GM23338 (cell line): ENCODE measurements at regions not wholly inside any gene's neighbourhood (a gene's known extent, or its start where the extent isn't known, plus 50 kb on each side); places are given as distances from the start of the nearest gene placed in this dataset.

Experiments
- ATAC-seq: fragments of 200-7000 bp; cut with Tn5 transposase; 3 replicates; pipeline ENCODE4 v1.9.1; 2020
- DNase-seq: peaks from one replicate; pipeline ENCODE4 v3.0.0-alpha.2; 2015; ENCODE audit warnings: low spot score
- H2AFZ ChIP-seq: fragments of 200-600 bp; sonication (generic); 2 replicates; pipeline ENCODE4 v1.8.0; 2016; ENCODE audit warnings: antibody characterized with exemption, mild to moderate bottlenecking, moderate library complexity
- H3F3A ChIP-seq: fragments of 200-600 bp; sonication (generic); replicated peaks from 2 replicates; pipeline ENCODE4 v1.8.0; 2017; ENCODE audit warnings: antibody characterized with exemption, mixed run types, low read depth
- H3K27ac ChIP-seq: fragments of 200-600 bp; sonication (generic); 2 replicates; pipeline ENCODE4 v1.6.1; 2016; ENCODE audit warnings: low read depth
- H3K27me3 ChIP-seq: fragments of 200-600 bp; sonication (generic); 2 replicates; pipeline ENCODE4 v1.8.0; 2016; ENCODE audit warnings: mild to moderate bottlenecking, mixed run types, moderate library complexity; ENCODE audit not compliant: insufficient read depth
- H3K36me3 ChIP-seq: fragments of 200-600 bp; sonication (generic); 2 replicates; pipeline ENCODE4 v1.8.0; 2016; ENCODE audit warnings: mild to moderate bottlenecking; ENCODE audit not compliant: insufficient read depth
- H3K4me1 ChIP-seq: fragments of 200-600 bp; sonication (generic); 2 replicates; pipeline ENCODE4 v1.8.0; 2016; ENCODE audit warnings: mild to moderate bottlenecking, moderate library complexity; ENCODE audit not compliant: insufficient read depth
- H3K4me2 ChIP-seq: fragments of 200-600 bp; sonication (generic); 2 replicates; pipeline ENCODE4 v1.7.1; 2017; ENCODE audit warnings: mixed run types
- H3K4me3 ChIP-seq: fragments of 200-600 bp; sonication (generic); 2 replicates; pipeline ENCODE4 v1.6.1; 2016; ENCODE audit warnings: mixed run types
- H3K79me2 ChIP-seq: fragments of 200-600 bp; sonication (generic); replicated peaks from 2 replicates; pipeline ENCODE4 v1.8.0; 2017; ENCODE audit warnings: mild to moderate bottlenecking; ENCODE audit not compliant: insufficient read depth
- H3K9me2 ChIP-seq: fragments of 200-600 bp; sonication (generic); 2 replicates; pipeline ENCODE4 v1.8.0; 2017; ENCODE audit not compliant: insufficient read depth
- H4K20me1 ChIP-seq: fragments of 200-600 bp; sonication (generic); replicated peaks from 2 replicates; pipeline ENCODE4 v1.8.0; 2017; ENCODE audit warnings: mild to moderate bottlenecking; ENCODE audit not compliant: insufficient read depth
- H3K27ac Mint-ChIP-seq: 2 replicates; pipeline ENCODE4 v1.8.0; 2020; ENCODE audit warnings: inconsistent platforms, mild to moderate bottlenecking, moderate library complexity, mixed read lengths
- H3K27me3 Mint-ChIP-seq: 3 replicates; pipeline ENCODE4 v1.8.0; 2022; ENCODE audit warnings: low read depth, mild to moderate bottlenecking, moderate library complexity, mixed read lengths, inconsistent platforms; ENCODE audit not compliant: insufficient read depth, poor library complexity
- H3K36me3 Mint-ChIP-seq: 3 replicates; pipeline ENCODE4 v1.8.0; 2021; ENCODE audit warnings: low read depth, mild to moderate bottlenecking, inconsistent platforms, moderate library complexity, mixed read lengths
- H3K4me1 Mint-ChIP-seq: 3 replicates; pipeline ENCODE4 v1.8.0; 2020; ENCODE audit warnings: mild to moderate bottlenecking, inconsistent platforms, mixed read lengths
- H3K4me3 Mint-ChIP-seq: 3 replicates; pipeline ENCODE4 v1.8.0; 2021; ENCODE audit warnings: moderate library complexity, mild to moderate bottlenecking, inconsistent platforms, mixed read lengths
- H3K9me3 Mint-ChIP-seq: 3 replicates; pipeline ENCODE4 v1.8.0; 2020; ENCODE audit warnings: moderate library complexity, mild to moderate bottlenecking, inconsistent platforms, mixed read lengths
- CREB1 ChIP-seq: fragments of 250-450 bp; sonication (Bioruptor Pico); IDR thresholded peaks from 2 replicates; pipeline ENCODE4 v1.5.0; 2020; ENCODE audit warnings: low read depth, mild to moderate bottlenecking, moderate library complexity
- CTCF ChIP-seq, 2 experiments: fragments of 200-600 bp in 1 of 2; sonication (generic) in 1 of 2; conservative IDR thresholded peaks; 2 replicates each; pipeline versions ENCODE4 v1.5.1 to v1.6.1; 2016 to 2017; ENCODE audit warnings: antibody characterized with exemption in 2 of 2, low read depth in 2 of 2, mild to moderate bottlenecking in 2 of 2, moderate library complexity in 1 of 2
- ETS1 ChIP-seq: IDR thresholded peaks from 2 replicates; pipeline ENCODE4 v1.6.1; 2016; ENCODE audit warnings: antibody characterized with exemption
- EZH2 ChIP-seq: fragments of 200-600 bp; sonication (generic); IDR thresholded peaks from one replicate; pipeline ENCODE4 v1.8.0; 2017; ENCODE audit warnings: antibody characterized with exemption, mild to moderate bottlenecking, low read depth; ENCODE audit not compliant: unreplicated experiment
- EZH2phosphoT487 ChIP-seq: fragments of 200-600 bp; sonication (generic); IDR thresholded peaks from one replicate; pipeline ENCODE4 v1.8.1; 2018; ENCODE audit warnings: antibody characterized with exemption; ENCODE audit not compliant: unreplicated experiment
- JUNB ChIP-seq: IDR thresholded peaks from one replicate; pipeline ENCODE4 v1.6.1; 2016; ENCODE audit warnings: antibody characterized with exemption; ENCODE audit not compliant: unreplicated experiment
- NANOG ChIP-seq: IDR thresholded peaks from 2 replicates; pipeline ENCODE4 v1.6.1; 2016; ENCODE audit warnings: antibody characterized with exemption, borderline replicate concordance
- POLR2AphosphoS5 ChIP-seq: IDR thresholded peaks from 2 replicates; pipeline ENCODE4 v1.6.1; 2016; ENCODE audit warnings: antibody characterized with exemption, low read depth
- ZNF114 ChIP-seq: fragments of 250-450 bp; sonication (Bioruptor Pico); IDR thresholded peaks from 2 replicates; pipeline ENCODE4 v1.5.0; 2020; ENCODE audit warnings: mild to moderate bottlenecking, moderate library complexity
- ZNF331 ChIP-seq: fragments of 250-450 bp; sonication (Bioruptor Pico); IDR thresholded peaks from 2 replicates; pipeline ENCODE4 v1.5.0; 2020; ENCODE audit warnings: low read depth, mild to moderate bottlenecking, moderate library complexity
- TF ChIP-seq, protein P1 (sequence below): IDR thresholded peaks from one replicate; pipeline ENCODE4 v1.6.1; 2018; ENCODE audit warnings: antibody characterized with exemption; ENCODE audit not compliant: unreplicated experiment

GRCh38 chr14:34227834-34228649 is 234.0 kb downstream of the SPTSSA start (continued):
- TF ChIP-seq CTCF (conservative IDR thresholded peaks at IDR 0.05; ENCODE audit: low read depth in 2 of 2) (peak; percentile 80 to 86), CREB1 (CRISPR knock-in tag) (no peak), EZH2 (no peak), JUNB (no peak)

DNA sequence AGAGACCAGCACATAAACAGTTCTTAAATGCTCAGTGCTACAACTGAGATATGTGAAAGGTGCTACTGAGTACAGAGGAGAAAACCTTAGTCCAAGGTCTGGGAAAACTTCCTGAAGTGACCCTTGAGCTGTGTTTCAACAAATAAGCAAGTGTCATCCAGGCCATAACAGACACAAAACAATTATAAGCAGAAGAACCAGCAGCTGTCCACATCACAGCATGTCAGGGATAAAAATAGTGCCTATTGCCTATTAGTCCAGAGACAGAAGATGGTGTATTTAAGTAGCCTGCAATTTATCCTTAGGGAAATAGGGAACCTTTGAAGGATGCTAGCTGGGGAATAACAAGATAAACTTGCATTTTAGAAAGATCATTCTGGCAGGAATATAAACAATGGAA is 237.8 kb downstream of the SPTSSA start:
- Mint-ChIP-seq H3K4me1 (peaks cover 20% of the 10 kb centered on the region), H3K27ac (no peak overlapping the region), H3K27me3 (no peaks in the 10 kb centered on the region), H3K36me3 (no peaks in the 10 kb centered on the region), H3K4me3 (no peak overlapping the region), H3K9me3 (no peaks in the 10 kb centered on the region)
- H3K36me3 ChIP-seq = no peaks in the 10 kb centered on the region
- peaks cover 18% of the 10 kb centered on the region; the same call in 1 of the 2 replicates for H3K4me1 ChIP-seq
- no peak overlapping the region for H3K4me2 ChIP-seq
- peaks cover 5% of the 10 kb centered on the region for H3K9me2 ChIP-seq
- H4K20me1 ChIP-seq = no peaks in the 10 kb centered on the region
- no peak overlapping the region for H3K27ac ChIP-seq
- H2AFZ ChIP-seq = no peak overlapping the region
- ATAC-seq (no peak), DNase-seq (no peak)
- TF ChIP-seq EZH2 = no peak
- no peak for TF ChIP-seq NANOG
- no peaks in the 10 kb centered on the region for H3F3A ChIP-seq
- H3K27me3 ChIP-seq = no peaks in the 10 kb centered on the region
- no peaks in the 10 kb centered on the region for H3K79me2 ChIP-seq
- H3K4me3 ChIP-seq = no peak overlapping the region

DNA sequence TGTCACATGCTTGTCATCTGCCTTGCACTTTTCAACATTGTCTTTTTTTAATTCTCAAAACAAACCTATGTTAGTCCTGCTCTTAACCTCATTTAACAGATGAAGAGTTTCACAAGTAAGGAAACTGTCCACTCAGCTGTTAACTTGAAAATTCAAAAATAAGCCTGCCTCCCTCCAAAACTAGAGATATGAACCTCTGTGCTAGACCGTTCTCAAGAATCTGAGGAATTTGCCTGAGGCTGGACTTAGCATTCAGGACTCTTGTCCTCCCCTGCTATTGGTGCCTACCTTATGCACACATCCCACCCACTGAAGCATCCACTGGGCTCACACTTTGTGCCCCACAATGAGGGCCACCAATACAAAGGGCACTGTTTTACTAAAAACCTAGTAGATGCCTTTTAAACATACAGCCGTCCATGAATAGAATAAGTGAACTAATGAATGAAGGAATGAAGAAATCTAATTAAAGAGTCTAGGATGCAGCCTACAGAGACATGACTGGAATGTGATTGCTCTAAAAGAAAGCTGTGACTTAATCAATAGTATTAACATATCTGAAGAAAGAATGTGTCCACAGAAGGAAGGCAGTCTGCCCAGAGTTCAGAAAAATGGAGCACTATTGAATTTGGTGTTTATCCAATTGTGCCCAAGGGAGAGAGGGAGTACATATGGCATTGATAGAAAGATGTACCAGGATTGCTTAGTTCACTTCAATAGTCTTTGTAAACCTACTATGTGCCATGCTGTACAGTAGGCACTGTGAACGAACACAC is 238.5 kb downstream of the SPTSSA start:
- H4K20me1 ChIP-seq = no peaks in the 10 kb centered on the region
- H3K27me3 ChIP-seq = no peaks in the 10 kb centered on the region
- H3K4me1 ChIP-seq = peaks cover 18% of the 10 kb centered on the region; the same call in 1 of the 2 replicates
- H3K79me2 ChIP-seq = no peaks in the 10 kb centered on the region
- no peak overlapping the region for H3K4me3 ChIP-seq
- DNase-seq (peak; percentile 49), ATAC-seq (peak; percentile 31)
- Mint-ChIP-seq H3K27ac (no peak overlapping the region), H3K4me3 (no peak overlapping the region), H3K4me1 (peaks cover 20% of the 10 kb centered on the region), H3K9me3 (no peaks in the 10 kb centered on the region), H3K36me3 (no peaks in the 10 kb centered on the region), H3K27me3 (no peaks in the 10 kb centered on the region)
- H3F3A ChIP-seq = no peaks in the 10 kb centered on the region
- no peaks in the 10 kb centered on the region for H3K36me3 ChIP-seq
- no peak overlapping the region for H3K4me2 ChIP-seq
- peaks cover 5% of the 10 kb centered on the region for H3K9me2 ChIP-seq
- H2AFZ ChIP-seq = no peak overlapping the region
- H3K27ac ChIP-seq = no peak overlapping the region
- TF ChIP-seq, protein P1, sequence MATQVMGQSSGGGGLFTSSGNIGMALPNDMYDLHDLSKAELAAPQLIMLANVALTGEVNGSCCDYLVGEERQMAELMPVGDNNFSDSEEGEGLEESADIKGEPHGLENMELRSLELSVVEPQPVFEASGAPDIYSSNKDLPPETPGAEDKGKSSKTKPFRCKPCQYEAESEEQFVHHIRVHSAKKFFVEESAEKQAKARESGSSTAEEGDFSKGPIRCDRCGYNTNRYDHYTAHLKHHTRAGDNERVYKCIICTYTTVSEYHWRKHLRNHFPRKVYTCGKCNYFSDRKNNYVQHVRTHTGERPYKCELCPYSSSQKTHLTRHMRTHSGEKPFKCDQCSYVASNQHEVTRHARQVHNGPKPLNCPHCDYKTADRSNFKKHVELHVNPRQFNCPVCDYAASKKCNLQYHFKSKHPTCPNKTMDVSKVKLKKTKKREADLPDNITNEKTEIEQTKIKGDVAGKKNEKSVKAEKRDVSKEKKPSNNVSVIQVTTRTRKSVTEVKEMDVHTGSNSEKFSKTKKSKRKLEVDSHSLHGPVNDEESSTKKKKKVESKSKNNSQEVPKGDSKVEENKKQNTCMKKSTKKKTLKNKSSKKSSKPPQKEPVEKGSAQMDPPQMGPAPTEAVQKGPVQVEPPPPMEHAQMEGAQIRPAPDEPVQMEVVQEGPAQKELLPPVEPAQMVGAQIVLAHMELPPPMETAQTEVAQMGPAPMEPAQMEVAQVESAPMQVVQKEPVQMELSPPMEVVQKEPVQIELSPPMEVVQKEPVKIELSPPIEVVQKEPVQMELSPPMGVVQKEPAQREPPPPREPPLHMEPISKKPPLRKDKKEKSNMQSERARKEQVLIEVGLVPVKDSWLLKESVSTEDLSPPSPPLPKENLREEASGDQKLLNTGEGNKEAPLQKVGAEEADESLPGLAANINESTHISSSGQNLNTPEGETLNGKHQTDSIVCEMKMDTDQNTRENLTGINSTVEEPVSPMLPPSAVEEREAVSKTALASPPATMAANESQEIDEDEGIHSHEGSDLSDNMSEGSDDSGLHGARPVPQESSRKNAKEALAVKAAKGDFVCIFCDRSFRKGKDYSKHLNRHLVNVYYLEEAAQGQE = no peak
- TF ChIP-seq ETS1 (no peak), NANOG (no peak), CTCF (conservative IDR thresholded peaks at IDR 0.05; ENCODE audit: low read depth in 2 of 2) (no peak), JUNB (no peak), ZNF331 (CRISPR knock-in tag) (no peak), EZH2phosphoT487 (no peak), CREB1 (CRISPR knock-in tag) (no peak), ZNF114 (CRISPR knock-in tag) (no peak), POLR2AphosphoS5 (no peak), EZH2 (no peak)
